GM18502 (cell line): ENCODE measurements at regions not wholly inside any gene's neighbourhood (a gene's known extent, or its start where the extent isn't known, plus 50 kb on each side); places are given as distances from the start of the nearest gene placed in this dataset.
"Not testable (repeated sequence)": the region's sequence is repeated elsewhere in the genome, so short reads cannot be mapped to it uniquely, and the experiment has no call there.

Experiments used
- ATAC-seq: cut with Tn5 transposase; IDR thresholded peaks from one replicate; pipeline ENCODE4 v1.9.1; 2021; ENCODE audit warnings: mild to moderate bottlenecking; ENCODE audit not compliant: unreplicated experiment, poor library complexity

GRCh38 chr22:48783821-48784266 lies 1043.8 kb downstream of the BRD1 start:
- no peak for ATAC-seq

GRCh38 chr22:48782811-48783511 lies 1044.7 kb downstream of the BRD1 start:
- no peak for ATAC-seq

GRCh38 chr22:48782326-48782725 lies 1045.3 kb downstream of the BRD1 start:
- ATAC-seq = no peak

DNA sequence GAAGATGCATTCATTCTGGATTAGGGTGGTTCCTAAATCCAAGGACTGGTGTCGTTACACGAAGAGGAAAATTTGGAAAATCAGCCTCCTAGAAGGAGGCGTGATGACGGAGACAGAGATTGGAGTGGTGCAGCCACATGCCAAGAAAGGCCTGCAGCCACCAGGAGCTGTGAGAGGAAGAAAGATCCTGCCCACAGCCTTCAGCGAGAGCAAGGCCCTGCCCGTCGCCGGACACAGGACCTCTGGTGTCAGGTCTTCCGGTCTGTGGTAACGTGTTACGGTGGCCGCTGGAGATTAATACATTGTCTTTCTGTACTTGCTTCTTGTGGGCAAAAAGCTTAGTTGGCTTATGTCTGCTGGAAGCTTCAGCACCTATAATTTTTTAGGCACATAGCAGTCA lies 1045.8 kb downstream of the BRD1 start:
- no peak for ATAC-seq

DNA sequence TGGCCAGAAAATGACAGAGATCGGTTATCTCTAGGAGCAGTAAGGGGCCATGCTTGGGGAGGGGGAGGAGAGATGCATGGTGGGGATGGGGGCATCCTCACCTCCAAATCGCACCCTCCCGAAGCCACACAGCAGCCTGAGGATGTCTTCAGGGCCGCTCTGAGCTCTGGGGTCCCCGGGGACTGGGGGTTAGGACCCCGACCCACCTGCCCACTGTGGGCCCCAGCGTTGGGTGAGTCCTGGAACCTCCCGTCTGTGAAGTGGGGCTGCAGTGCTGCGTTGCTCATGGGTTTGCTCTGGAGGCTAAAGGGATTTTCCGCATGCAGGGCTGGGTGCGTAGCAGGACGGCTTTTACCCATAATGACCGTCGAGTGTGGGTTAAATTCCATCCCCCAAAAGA lies 1046.3 kb downstream of the BRD1 start:
- ATAC-seq = no peak

DNA sequence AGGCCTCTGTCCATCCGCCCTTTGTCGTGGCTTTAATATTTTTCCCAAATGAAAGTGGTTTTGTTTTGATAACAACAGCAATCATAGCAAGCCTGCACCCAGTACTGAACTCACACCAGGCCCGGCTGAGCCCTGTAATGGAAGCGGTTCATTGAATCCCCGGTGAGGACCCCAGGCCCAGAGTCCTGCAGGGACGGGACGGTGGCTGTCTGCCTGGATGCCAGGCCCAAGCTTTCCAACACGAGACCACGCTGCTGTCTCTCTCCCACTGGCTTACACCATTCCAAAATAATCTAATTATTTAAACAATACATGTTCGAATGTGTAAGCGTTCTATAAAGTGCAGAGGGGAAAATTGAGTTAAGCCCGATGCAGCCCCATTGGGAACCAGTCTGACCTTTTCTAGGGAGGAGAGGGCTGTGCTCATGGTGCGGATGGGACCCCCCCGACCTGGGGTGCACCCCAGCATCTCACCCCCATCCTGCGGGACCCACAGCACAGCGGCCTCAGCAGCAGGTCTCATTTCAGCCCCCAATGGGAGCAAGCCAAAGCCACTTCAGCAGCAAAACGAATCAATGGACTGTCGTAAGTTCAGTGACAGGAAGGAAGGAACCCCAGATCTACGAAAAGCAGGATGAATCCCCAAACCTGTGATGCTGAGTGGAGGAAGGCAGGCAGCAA lies 1046.9 kb downstream of the BRD1 start:
- no peak for ATAC-seq

DNA sequence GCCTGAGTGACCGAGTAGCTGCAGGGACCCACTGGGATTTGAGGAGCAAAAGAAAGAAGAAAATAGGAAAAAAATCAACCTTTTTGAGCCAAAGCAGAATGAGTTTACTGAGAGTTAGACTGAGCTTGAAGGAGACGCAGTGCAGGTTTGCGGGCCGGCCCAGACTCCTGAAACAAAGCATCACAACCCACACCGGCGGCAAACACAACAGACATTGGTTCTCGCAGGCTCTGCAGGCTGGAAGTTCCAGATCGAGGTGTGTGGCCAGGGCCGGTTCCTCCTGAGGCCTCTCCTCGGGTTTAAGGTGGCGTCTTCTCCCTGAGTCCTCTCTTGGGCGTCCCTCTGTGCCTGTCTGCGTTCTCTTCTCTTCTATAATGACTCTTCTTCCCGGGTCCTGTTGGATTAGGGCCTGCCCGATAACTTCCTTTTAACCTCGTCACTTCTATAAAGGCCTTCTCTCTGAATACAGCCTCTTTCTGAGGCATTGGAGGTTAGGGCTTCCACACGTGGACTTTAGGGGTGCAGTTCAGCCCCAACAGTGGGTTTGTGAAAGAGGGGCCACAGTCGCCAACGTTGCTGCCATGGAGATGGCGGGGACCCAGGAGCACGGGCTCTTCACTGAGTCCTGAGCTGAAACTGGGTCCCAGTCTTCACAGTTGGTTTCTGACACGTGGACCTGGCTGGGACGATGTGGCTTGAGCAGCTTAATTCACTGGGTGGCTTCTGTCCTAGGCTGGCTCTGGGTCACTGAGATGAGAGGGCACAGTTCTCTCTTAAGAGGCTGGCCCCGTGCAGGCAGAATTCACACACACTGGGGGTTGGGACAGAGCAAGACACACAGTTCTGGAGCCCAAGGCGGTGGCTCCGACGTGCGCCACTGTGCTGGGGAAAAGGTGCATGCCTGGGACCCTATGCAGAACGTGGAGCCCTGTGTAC lies 1047.7 kb downstream of the BRD1 start:
- no peak for ATAC-seq

DNA sequence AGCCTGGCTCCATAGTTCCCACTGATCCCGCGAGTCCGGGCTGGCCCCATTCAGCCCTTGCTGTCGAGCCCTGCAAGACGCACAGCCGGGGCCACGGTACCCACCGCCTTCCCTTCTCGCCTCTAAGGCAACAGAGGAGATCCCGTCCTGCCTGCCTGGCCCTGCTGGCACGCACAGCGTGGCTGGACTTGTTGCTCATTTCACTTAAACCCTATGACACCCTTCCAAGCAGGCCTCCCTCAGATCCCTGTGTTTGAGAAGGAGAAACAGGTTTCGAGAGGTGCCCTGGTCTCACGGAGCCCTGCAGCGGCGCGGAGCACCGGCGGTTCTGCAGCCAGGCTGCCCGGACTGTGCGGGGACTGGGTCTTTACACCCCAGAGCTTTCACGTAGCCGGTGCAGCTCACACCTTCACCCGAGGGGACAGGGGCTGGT lies 1048.4 kb downstream of the BRD1 start:
- no peak for ATAC-seq

- no peak for ATAC-seq
These were observed 1049.1 kb downstream of the BRD1 start for GRCh38 chr22:48778308-48779195.

DNA sequence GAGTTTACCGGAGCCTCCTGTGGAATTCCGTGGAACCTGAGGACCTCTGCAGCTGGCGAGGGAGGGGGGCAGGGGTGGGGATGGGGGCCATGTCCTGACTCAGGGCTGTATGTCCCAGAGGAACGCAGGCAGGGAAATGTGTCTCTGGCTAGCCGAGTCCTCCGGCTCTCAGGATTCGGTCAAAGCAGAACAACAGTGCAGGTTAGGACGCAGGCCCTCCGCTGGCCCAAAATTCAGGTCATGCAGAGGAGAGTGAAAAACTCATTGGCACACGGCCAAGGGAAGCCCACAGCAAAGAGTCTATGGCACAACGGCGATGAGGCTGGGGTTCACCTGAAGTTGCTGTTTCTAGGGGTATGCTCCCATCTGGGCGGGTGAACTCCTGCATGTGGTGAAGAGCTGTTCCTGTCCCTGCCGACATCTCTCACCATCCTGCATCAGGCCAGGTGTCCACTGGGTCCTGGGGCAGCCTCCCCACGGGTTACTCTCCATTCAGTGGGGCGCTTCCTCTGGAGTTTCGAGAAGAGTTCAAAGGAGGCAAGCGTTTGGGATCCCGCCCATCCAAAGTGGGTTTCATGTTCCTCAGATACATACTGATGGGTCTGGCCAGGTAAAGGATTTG lies 1055.3 kb downstream of the BRD1 start:
- no peak for ATAC-seq

- ATAC-seq = no peak
These were observed 1062.1 kb downstream of the BRD1 start for GRCh38 chr22:48765595-48765994.

DNA sequence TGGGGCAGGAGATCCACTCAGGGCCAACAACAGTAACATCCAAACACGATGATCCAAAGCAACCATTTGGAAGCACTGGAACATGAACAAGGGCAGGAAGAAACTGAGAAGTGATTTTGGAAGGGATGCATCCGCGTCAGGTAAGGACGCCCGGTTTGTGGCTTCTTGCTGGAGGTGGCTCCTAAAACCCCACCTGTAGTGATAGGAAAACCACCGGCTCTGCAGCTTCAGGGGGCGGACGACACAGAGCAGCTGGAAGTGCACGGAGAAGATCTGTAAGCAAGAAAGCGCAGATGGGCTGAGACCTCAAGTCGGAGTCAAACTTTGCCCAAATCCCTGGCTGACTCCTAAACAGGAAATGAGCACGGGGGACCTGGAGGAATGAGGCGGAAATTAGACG lies 1066.1 kb downstream of the BRD1 start:
- no peak for ATAC-seq

- no peak for ATAC-seq
These were observed 1066.9 kb downstream of the BRD1 start for GRCh38 chr22:48760481-48761390.

GRCh38 chr22:48758881-48759875 lies 1068.5 kb downstream of the BRD1 start:
- no peak for ATAC-seq

DNA sequence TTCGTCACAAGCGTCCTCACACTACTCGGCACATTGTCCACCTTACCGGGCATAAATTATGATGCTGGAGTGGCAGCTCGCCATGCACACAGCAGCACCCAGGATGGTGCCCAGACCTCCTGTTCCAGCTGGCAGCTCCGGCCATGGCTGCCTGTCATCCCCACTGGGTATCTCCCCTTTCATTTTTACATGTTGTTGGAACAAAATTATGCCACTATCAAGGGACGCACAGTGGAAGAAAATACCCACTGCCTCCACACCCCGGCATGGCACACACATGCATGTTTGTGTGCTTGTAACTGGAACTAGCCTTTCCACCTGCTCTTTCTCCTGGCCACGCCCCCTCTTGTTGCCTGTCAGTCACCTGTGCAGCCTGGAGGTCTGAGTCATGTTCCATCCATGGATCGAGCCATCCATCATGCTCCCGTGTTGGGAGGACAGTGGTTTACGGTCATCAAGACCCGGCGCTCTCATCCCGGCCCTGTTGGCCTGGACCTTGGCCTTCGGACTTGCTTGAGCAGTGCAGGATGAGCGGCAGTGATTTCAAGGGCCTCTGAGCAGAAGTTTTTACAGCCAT lies 1069.6 kb downstream of the BRD1 start:
- no peak for ATAC-seq

- no peak for ATAC-seq
These were observed 1070.1 kb downstream of the BRD1 start for GRCh38 chr22:48757581-48757980.

DNA sequence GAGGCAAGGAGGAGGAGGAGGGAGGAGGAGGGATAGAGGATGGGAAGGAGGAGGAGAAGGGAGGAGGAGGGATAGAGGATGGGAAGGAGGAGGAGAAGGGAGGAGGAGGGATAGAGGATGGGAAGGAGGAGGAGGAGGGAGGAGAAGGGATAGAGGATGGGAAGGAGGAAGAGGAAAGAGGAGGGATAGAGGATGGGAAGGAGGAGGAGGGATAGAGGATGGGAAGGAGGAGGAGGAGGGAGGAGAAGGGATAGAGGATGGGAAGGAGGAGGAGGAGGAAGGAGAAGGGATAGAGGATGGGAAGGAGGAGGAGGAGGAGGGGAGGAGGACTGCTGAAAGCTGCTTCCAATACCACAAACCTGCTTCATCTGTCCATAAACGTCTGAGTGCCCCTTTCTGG lies 1070.5 kb downstream of the BRD1 start:
- ATAC-seq = not testable (repeated sequence)
